ENCODE measurements at regions not wholly inside any gene's neighbourhood (a gene's known extent, or its start where the extent isn't known, plus 50 kb on each side); places are given as distances from the start of the nearest gene placed in this dataset.

GRCh38 chr2:150389447-150389846 is 98.0 kb downstream of the RND3 start:
- no peak for TF ChIP-seq EZH2 (IDR thresholded peaks at IDR 0.05; ENCODE audit: borderline replicate concordance, low read length)
- no peak for TF ChIP-seq CTCF (conservative IDR thresholded peaks at IDR 0.05 in 1 of 2, IDR thresholded peaks at IDR 0.05 in 1 of 2; ENCODE audit: extremely low read depth in 1 of 2, insufficient read depth in 1 of 2, low read depth in 1 of 2, low read length in 2 of 2)
